HG02763 (cell line): ENCODE measurements at regions not wholly inside any gene's neighbourhood (a gene's known extent, or its start where the extent isn't known, plus 50 kb on each side); places are given as distances from the start of the nearest gene placed in this dataset.
"Not testable (repeated sequence)": the region's sequence is repeated elsewhere in the genome, so short reads cannot be mapped to it uniquely, and the experiment has no call there.

Experiments
- ATAC-seq: cut with Tn5 transposase; IDR thresholded peaks from one replicate; pipeline ENCODE4 v1.9.1; 2021; ENCODE audit warnings: mild to moderate bottlenecking, moderate library complexity; ENCODE audit not compliant: unreplicated experiment

DNA sequence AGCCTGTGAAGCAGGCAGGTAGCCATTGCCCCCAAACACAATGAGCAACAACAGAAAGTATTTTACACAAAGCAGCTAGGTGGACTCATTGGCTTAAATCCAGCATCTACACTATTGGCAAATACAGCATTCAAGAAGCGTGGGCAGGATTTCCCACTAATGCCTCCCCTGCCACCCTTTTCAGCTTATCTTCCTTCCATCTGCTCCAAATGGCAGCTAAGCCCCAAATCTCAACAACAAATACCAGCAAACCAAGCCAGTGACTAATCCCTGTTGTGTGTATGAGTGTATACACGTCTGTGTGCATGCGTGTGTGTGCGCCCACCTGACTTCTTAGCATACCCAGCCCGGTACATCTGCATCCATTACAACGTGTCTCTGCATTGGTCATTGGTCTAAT, 151.2 kb upstream of the WWC1 start:
- no peak for ATAC-seq

DNA sequence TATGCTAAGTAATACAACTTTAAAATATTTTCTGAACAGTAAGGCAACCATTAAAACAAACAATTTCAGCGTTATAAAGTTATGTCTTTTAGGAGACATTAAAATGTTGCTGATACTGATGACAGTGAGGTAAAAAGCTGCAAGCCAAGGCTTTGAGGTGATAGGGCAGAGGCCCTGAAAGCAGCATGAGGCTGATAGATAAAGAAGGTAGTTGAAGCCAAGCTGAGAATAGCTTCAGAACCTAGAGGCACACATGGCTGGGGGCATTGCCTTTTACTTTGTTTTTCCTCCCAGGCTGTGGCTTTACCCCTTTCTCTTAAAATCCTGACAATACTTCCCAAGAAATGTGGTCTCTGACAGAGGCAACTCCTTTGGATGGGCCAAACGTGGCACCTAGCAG, 149.0 kb upstream of the WWC1 start:
- no peak for ATAC-seq

DNA sequence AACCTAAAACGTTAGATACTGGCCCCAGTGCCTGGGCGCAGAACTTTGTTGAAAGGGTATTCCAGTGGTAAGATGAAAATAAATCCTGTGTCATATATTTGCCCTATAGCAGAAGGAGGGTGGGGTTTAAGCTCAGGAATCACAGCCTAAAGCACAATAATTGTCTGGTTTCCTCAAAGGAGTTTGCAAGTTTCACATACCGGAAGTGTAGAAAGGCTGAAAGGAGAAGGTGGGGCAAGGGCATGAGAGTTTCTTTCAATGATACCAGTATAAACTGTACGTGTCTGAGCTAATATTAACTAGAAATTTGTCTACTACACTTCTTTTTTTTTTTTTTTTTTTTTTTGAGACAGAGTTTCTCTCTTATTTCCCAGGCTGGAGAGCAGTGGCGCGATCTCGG, 147.9 kb upstream of the WWC1 start:
- not testable (repeated sequence) for ATAC-seq

DNA sequence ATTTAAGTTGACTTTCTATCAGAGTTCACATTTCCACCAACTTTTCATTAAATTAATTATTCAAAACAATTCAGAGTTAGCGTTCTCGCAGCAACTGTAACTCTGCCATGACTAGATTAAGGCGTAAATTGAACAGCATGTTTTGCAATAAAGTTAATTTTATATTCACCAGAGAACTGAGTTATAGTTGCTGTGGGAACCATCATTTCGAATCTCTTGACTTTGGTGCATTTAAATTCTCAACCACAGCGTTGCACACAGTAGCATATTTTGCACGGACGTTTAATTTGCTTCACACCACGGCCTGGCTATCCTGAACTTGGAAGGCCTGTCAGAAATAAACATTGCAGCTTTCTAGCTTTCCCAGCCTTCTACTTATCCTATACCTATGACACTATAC, 144.3 kb upstream of the WWC1 start:
- no peak for ATAC-seq

DNA sequence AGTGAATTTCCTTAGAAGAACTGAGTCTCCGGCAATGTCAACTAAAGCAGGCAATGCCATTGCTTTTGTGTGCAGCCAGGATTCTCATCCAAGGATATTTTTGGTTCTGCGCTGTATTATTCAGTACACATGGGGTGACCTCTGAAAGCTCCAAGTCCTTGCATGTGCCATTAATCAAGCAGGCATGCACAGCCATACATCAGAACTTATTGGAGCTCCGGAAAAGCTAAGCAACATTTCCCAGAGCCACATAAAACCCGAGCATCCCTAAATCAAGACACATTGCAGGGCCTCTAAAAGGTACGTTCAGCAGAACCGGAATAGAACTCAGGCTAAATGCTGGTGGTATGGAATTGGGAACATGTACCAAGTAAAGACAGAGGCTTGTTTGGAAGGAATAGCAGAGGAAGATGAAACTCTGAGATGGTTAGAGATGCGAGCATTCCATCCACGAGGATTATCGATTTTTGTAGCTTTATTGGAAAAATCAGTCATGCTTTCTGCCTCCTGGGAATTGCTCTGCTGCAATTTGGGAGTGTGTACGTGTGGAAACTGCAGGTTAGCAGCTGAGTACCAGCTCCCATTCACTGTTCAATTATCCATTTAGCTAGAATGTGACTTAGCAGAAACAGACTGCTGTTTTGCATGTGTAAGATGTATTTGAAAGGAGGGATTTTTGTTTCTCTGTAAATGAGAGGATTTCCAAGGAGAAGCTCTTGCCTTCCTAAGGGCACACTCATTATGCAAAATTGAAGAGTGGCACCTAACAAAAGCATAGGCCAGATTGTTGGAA, 143.7 kb upstream of the WWC1 start:
- no peak for ATAC-seq

DNA sequence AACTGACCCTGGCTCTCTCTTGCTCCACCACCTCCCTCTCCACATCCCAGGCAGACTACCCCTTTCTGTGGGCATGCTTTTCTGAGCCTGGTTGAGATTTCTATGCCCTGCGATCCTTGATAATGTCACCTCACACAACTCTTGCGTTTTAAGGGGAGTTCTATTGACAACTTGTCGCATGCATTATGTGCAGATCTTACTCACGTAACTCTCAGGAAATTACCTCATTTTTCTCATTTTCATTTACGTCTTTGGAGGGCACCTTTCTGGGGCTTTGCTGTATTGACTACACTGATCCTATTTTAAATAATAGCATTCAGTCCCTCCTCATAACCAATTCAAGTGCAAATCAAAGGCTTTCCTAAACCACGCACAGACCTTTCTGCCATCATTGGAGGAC, 140.4 kb upstream of the WWC1 start:
- no peak for ATAC-seq

DNA sequence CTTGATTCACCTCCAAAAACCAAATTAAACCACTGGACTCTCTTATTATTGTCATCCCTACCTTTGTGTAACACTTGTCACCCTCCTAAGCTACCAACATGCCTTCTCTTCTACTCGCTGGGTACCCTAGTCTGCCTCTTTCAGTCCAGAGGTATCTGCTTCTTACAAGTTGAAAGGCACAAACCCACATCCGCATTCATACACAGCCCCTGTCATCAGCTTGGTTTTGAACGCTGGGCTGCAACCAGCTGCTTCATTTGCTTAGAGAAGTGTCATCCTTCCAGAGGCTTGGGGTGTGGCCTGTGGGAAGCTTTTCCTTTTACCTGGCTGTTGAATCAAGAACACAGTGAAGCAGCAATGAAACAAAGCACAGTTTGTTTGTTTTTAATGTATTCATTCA, 138.8 kb upstream of the WWC1 start:
- no peak for ATAC-seq

DNA sequence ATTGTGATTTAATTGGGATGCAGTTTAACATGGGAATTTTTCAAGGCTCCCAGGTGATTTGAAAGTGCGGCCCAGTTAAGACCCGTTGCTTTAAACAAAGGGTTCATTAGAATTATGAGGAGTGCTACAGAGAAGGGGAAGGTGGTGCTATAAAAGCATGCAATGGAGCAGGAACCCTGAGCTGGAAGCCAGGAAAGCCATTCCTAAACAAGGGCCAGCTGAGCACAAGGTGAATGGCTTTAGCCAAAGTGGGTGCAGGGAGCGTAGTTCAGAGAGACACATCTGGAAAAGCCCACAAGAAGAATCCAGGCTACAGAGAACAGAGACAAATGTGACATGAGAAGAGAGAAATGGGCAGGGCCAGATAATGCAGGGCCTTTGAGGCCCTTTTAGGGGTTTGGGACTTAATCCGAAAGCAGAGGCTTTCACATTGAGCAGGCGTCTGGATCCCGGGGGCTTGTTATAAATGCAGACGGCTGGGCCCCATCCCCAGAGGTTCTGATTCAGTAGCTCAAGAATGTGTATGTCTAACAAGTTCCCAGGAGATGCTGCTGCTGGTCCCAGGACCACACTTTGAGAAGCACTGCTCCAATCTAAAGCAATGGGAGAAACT, 138.1 kb upstream of the WWC1 start:
- no peak for ATAC-seq

DNA sequence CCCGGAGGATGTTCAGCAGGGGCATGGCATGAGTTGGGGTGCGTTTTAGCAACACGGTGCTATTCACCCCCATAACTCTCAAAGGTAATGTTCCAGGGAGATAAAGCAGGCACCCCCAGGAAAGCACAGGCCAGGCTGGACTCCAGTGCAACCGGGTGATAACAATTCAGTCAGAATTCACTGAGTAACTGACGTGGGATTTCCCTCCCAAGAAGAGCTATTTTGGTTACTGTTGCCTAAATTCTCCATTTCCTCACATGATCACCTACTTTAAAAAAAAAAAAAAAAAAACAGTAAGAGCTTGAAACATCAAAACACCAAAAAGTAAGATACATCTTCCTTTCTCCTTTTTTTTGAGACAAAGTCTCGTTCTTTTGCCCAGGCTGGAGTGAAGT, 137.6 kb upstream of the WWC1 start:
- ATAC-seq = no peak

DNA sequence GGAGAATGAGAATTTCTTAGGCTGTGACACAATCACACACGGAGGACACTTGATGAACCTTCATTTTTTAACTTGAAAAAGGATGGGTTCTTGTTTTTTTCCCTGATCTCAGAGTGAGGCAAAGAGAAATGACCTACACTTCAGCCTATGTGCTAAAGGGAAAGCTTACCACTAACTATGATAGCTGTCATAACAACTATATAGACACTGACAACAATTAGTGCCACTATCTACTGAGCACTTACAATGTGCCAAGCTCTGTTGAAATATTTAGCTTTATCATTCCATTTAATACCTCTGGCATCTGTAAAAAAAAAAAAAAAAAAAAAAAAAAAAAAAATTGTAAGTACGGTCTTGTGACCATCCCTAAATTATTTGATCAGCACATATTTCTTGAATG, 135.9 kb upstream of the WWC1 start:
- ATAC-seq = no peak

DNA sequence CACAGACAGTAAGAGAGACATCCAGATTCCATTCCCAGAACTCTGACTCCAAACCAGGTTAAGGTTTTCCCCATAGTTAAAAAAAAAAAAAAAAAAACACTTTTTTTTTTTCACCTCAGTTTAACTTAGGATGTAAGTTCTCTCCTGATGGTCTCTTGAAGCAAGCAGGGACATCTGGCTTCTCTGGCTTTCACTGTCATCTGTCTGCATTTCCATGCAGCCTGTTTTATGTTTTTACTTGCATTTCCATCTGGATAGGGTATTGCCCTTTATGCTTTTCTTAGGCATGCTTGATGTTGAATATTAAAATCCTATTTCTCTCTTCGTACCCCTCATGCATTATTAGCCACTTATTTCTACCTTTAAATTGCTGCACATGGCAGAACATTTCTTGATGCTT, 135.3 kb upstream of the WWC1 start:
- ATAC-seq = no peak

DNA sequence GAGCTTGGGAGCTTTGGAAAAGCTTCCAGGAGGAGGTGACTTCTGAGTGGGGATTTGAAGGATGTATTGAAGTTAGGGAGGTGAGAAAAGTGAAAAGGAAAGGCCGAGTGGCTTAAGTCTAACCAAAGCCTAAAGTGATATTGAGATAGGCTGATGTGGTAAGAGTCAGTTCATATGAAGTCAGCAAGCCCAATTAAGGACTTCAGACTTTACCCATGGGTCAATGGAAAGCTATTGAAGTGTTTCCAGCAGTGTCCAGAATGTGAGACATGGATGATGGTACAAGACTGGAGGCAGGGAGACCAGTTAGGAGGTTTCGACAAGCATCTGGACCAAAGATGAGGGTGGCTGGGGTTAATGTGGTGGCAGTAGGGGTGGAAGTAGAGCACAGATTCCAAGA, 134.3 kb upstream of the WWC1 start:
- ATAC-seq = no peak

DNA sequence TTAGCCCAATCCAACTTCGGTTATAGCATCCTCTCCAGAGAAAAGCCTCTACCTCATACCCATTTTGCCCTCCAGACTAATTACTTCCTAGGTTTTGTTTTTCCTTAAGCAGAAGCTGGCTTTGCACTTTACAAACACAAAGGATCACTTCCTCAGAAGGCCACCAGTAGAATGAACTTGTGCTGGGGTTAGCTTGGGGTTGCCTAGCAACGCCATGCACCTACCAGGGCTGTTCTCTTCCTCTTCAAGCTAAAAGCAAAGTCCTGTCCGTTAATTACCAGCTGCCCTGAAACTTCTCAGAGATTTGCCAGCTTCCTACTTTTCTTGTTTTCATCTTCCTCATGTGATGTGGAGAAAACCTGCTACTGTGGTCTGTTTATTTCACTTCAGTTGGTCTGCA, 132.0 kb upstream of the WWC1 start:
- no peak for ATAC-seq

DNA sequence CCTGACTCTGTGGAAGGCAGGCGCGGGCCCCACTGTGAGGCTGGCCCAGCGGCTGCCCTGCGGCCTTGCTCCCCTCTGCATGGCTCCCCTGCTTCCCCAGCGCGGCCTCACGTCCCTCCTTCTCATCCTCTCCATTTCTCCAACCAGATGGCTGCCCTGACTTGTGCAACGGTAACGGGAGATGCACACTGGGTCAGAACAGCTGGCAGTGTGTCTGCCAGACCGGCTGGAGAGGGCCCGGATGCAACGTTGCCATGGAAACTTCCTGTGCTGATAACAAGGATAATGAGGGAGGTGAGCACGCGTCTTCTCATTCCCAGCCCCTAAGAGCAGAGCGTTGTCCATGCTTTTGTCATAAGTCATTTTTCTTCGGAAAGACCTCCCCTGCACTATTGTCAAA, 129.0 kb upstream of the WWC1 start:
- no peak for ATAC-seq

DNA sequence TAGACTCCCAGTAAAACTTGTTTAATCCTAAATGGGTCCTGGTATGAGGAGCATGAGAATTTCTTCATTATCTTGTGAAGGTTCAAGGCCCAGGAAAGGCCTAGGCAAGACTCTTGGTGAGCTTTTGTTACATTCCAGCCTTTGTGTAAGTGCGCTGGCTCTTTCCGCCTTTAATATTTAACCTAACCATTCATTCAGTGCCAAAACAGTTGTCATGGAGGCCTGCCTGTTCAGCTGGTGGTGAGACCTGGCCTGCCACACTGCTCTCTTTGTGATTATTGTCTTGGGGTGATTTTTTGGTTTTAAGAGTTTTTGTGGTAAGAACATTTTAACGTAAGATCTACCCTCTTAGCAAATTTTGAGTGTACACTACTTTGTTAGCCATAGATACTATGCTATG, 127.5 kb upstream of the WWC1 start:
- no peak for ATAC-seq

DNA sequence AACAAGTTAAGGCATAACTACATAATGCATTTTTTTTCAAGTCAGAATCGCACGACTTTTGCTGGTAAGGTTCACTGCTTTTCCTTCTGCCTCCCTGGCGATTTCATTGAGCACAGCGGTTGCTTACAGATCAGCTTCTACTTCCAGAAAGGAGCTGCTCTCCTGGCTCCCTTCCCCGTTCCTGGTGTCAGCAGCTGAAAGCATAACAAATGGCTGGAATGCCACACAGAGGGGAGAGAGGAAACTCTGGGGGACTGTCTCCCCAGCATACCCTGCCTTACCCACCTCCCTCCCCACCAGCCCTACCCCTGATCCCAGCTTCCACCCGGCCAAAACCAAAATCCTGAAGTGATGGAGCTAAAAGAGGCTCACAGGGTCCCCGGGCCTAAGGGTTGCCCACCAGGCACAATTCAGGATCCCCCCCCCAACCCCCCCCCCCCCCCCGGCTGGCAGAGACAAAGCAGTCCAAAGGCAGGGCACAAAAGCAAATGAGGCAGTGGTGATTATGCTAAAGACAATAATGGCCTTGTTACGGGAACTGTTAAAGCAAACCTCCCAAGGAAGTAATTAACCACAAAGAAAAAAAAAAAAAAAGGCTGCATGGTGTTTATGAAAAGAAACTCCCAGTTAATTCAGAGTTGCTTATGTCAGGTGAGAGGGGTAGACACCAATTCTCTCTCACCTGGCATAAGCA, 126.1 kb upstream of the WWC1 start:
- ATAC-seq = no peak

DNA sequence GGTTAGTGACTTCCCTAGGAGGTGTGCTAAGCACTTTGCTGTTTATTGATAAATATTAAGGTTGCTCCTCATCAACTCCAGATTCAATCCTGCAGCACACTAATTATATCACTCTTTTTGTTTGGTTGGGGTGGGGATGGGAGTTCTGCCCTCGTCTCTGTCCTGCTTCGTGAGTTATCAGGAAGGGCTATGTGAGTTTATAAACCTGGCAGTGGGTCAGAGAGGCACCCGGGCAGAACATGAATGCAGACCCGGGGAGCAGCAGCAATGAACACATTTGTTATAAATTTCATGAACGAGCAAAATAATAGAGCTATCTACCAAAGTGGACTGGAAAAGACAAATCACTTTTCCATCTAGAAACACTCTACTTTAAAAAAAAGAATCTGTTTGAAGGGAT, 125.5 kb upstream of the WWC1 start:
- ATAC-seq = no peak

DNA sequence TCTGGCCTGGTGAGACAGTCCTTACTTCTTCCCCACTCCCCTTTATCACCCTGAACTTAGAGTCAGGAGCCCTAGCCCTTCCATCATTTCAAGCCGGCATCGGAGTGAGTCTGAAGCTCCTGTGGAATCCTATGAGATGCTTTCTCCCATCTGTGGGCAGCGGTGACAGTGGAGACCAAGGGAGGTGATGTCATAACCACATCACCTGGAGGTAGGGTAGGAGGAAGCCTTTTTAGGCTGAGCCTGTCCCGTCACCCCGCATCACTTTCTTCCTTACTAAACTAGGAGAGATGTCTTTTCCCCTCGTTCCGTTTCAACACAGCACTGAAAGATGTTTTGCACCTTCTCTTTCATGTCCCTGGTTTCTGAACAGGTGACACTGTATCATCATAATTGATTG, 124.1 kb upstream of the WWC1 start:
- ATAC-seq = no peak

DNA sequence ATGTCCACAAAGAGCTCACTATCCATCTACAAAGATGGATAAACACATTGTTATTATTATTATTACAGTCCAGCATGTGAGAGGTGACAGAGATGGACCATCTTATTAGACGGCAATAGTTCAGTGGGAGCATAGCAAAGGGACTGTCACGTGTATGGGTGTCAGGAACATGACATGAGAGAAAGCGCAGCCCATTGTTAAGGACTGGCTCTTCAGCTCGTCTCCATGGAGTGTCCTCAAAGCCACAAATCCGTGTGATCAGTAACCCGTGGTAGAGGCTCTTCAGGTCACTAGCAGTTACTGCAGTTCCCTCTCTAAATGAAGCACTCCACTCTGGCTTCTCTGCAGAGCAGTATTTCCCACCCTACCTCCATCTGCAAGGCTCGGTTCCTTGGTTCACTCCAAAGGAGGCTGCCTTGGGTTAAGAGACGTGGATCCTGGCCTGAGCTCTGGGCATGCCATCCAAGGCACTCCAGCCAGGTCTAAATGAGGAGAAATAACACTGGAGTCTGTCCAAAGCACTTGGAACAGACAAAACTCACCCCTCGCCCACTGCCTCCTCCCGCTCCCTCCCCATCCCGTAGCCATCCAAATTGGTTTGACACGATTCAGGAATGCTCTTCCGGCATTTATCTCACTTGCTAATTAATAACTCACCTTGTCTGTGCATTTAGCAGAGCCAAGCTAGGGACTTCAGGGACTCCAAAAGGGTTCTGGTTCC, 122.3 kb upstream of the WWC1 start:
- ATAC-seq = no peak

DNA sequence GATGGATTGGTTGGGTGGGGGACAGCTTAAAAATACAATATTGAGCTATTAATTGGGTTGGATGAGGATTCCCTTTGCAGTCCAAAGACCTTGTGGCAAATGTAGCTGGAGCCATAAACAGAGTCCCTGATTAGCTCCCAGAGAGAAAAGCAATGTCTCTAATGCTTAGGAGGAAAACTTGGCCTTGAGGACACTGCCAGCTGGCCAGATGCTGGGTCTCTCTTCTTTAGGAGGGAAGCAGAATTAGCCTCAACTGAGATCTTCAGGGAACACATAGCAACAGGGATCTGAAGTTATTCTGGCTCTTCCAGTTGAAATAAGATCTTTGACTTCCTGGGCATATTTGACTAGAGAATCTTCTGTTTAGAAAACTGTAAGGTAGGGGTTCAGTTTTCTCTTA, 121.7 kb upstream of the WWC1 start:
- no peak for ATAC-seq

DNA sequence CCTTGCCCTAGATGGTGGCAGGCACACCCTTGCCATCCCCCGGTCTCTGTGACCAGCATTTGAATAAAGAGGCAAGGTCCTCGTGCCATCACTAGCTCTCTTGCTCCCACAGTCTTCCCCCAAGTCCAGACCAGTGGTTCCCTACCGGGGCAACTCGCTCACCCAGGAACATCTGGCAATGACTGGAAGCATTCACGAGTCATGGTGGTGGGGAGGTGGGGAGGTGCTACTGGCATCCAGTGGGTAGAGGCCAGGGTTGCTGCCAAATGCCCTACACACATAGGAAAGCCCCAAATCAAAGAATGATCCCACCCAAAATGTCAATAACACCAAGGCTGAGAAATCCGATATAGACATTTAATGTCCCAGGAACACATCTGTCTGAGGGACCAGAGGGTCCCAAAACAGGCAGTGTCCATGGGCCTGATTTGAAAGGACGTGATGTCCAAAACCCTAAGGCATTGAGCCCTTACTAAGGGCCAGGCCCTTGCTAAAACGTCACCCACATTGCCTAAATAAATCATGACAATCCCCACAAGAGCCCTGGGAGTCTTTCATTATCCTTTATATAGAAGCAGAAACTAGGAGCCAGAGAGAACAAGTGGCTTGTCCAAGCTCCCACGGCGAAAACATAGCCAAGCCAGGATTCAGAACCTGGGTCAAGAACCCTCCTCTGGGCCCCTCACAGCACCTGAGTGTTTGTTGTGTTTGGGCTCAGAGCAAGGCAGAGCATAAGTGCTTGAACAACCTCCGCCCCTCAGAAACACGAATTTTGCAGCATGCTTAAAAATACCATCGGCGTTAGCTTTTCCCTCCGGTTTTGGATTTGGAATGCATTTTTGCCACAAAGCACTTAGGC, 119.3 kb upstream of the WWC1 start:
- ATAC-seq = no peak
